ENCODE measurements at regions not wholly inside any gene's neighbourhood (a gene's known extent, or its start where the extent isn't known, plus 50 kb on each side); places are given as distances from the start of the nearest gene placed in this dataset.

DNA sequence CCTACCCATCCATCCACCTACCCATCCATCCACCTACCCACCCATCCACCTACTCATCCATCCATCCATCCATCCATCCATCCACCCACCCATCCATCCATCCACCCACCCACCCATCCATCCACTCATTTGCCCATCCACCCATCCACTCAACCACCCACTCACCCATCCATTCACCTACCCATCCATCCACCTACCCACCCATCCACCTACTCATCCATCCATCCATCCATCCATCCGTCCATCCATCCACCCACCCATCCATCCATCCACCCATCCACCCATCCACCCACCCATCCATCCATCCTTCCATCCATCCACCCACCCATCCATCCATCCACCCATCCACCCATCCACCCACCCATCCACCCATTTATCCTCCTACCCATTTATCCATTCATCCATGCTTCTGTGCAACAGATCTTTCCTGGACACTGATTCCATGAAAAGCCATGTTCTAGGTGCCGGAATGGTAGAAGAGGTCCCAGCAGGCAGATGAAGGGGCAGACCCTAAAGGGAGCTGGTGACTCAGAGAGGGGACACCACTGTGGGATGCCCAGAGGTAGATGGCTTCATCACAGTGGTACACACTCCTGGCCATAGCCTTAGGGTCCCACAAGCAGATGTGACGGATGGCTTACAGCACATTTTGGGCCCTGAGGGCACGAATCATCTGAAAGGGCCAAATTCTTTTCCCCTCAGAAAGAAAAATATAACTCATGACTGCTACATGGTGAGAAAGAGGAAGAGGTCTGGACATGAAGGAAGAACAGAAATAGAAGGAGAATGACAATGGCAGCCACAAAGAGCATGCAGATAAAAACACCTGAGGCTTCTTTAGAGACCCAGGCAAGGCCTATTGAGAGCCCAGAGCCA lies 76.0 kb downstream of the KCTD15 start:
- no peak for DNase-seq
- H3K27me3 ChIP-seq, result no peaks in the 10 kb centered on the region
- 76 to 91% methylated on average over 4 of the region's 4 CpGs for WGBS, 2 donors

DNA sequence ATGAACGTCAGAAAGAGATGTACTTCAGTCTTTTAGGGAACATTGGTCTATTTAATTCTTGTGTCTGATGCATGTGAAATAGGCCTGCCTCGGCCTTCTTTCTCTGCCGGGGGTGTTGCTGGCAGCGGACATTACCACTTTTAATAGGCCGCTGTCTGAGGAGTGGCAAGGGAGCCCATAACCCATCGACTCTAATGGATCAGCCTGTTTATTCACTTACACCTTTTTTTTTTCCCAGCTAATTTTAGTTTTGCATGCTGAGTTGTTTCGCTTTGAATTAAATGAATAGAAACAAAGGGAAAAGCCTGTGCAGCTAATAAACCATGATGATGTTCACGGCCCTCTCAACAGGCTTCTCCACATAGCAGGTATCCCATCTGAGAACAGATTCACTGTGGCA lies 78.4 kb downstream of the KCTD15 start:
- H3K27ac ChIP-seq, result no peak overlapping the region

More for the DNA sequence above, 76.0 kb downstream of the KCTD15 start:
- H3K9me3 ChIP-seq, result no peaks in the 10 kb centered on the region
- H3K4me3 ChIP-seq, result no peak overlapping the region
- peaks cover 8% of the 10 kb centered on the region for H3K4me1 ChIP-seq
- no peak overlapping the region for H3K27ac ChIP-seq
- TF ChIP-seq POLR2A (IDR thresholded peaks at IDR 0.05), result no peak
- TF ChIP-seq, protein P1, sequence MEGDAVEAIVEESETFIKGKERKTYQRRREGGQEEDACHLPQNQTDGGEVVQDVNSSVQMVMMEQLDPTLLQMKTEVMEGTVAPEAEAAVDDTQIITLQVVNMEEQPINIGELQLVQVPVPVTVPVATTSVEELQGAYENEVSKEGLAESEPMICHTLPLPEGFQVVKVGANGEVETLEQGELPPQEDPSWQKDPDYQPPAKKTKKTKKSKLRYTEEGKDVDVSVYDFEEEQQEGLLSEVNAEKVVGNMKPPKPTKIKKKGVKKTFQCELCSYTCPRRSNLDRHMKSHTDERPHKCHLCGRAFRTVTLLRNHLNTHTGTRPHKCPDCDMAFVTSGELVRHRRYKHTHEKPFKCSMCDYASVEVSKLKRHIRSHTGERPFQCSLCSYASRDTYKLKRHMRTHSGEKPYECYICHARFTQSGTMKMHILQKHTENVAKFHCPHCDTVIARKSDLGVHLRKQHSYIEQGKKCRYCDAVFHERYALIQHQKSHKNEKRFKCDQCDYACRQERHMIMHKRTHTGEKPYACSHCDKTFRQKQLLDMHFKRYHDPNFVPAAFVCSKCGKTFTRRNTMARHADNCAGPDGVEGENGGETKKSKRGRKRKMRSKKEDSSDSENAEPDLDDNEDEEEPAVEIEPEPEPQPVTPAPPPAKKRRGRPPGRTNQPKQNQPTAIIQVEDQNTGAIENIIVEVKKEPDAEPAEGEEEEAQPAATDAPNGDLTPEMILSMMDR (IDR thresholded peaks at IDR 0.05), result no peak
- no peak for ATAC-seq
- intact Hi-C loops (cut with DNase I), result no loop called here
- H3K36me3 ChIP-seq (replicated peaks in 1 of 2; ENCODE audit: insufficient read depth in 1 of 2, low read depth in 2 of 2), result no peaks in the 10 kb centered on the region

DNA sequence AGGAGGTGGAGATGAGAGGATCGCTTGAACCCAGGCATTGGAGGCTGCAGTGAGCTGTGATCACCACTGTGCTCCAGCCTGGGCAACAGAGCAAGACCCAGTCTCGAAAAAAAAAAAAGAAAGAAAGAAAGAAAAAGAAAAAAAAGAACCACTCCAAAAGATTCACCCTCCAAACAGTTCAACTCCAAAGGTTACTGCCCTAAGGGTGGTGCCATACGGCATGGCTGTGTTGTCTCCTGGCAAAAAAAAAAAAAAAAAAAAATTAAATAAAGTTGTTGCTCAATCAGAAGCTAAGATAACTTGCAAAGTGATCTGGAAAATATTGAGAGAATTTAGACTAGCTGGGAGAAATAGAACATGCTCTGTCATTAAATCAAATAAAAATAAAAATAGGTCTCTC lies 79.5 kb downstream of the KCTD15 start:
- Histone ChIP-seq H3K9me3 (no peaks in the 10 kb centered on the region), H3K4me3 (no peak overlapping the region), H3K36me3 (replicated peaks in 1 of 2; ENCODE audit: insufficient read depth in 1 of 2, low read depth in 2 of 2) (no peaks in the 10 kb centered on the region), H3K27me3 (no peaks in the 10 kb centered on the region), H3K27ac (no peak overlapping the region), H3K4me1 (peaks cover 25% of the 10 kb centered on the region)
- 57 to 67% methylated on average over 3 of the region's 3 CpGs for WGBS, 2 donors
- DNase-seq (no peak), ATAC-seq (no peak)
- intact Hi-C loops (cut with DNase I), result no loop called here
- TF ChIP-seq, protein P1 (IDR thresholded peaks at IDR 0.05), result no peak
- no peak for TF ChIP-seq POLR2A (IDR thresholded peaks at IDR 0.05)

More for the DNA sequence above, 78.4 kb downstream of the KCTD15 start:
- WGBS, 2 donors, result 77 to 87% methylated on average over 8 of the region's 8 CpGs
- ATAC-seq (no peak), DNase-seq (no peak)
- H3K9me3 ChIP-seq, result no peaks in the 10 kb centered on the region
- H3K27me3 ChIP-seq, result no peaks in the 10 kb centered on the region
- TF ChIP-seq, protein P1 (IDR thresholded peaks at IDR 0.05), result no peak
- no peak for TF ChIP-seq POLR2A (IDR thresholded peaks at IDR 0.05)
- H3K4me3 ChIP-seq, result no peak overlapping the region
- no peaks in the 10 kb centered on the region for H3K36me3 ChIP-seq (replicated peaks in 1 of 2; ENCODE audit: insufficient read depth in 1 of 2, low read depth in 2 of 2)
- peaks cover 22% of the 10 kb centered on the region for H3K4me1 ChIP-seq
- intact Hi-C loops (cut with DNase I), result no loop called here

DNA sequence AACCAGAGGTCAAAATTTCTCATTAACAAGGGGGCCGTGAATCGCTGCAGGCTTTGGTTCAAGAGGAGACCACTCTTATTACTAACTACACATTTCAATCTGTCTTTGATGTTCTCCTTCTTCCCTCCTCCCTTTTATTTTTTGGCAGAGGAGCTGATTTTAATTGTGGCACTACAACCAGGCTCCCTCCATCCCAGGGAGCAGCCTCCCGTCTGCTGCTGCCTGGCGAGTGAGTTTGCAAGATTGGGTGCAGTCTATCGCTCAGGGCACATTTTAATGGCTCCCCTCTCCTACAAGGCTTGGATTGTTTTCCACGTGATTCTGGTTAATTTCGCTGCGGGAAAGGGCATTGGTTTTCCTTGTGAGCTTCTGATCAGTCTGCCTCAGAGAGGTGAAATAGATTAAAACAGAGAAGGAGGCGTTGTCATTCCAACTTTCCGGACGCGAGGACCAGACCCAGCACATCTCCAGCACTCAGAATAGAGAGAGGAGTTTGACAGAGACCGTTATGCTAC lies 81.4 kb downstream of the KCTD15 start:
- Histone ChIP-seq H3K27ac (no peak overlapping the region), H3K4me3 (no peak overlapping the region), H3K9me3 (no peaks in the 10 kb centered on the region), H3K4me1 (peaks cover 29% of the 10 kb centered on the region), H3K36me3 (replicated peaks in 1 of 2; ENCODE audit: insufficient read depth in 1 of 2, low read depth in 2 of 2) (no peaks in the 10 kb centered on the region), H3K27me3 (no peaks in the 10 kb centered on the region)
- ATAC-seq, result no peak
- no peak for DNase-seq
- TF ChIP-seq, protein P1 (IDR thresholded peaks at IDR 0.05), result no peak
- no peak for TF ChIP-seq POLR2A (IDR thresholded peaks at IDR 0.05)
- WGBS, 2 donors, result 76 to 82% methylated on average over 13 of the region's 13 CpGs
- intact Hi-C loops (cut with DNase I), result no loop called here
